NCI-H146 (cell line): ENCODE measurements at regions not wholly inside any gene's neighbourhood (a gene's known extent, or its start where the extent isn't known, plus 50 kb on each side); places are given as distances from the start of the nearest gene placed in this dataset.
"Not testable (repeated sequence)": the region's sequence is repeated elsewhere in the genome, so short reads cannot be mapped to it uniquely, and the experiment has no call there.

Source experiments
- DNase-seq: peaks from one replicate; lab custom pipeline; 2025; lab: John Stamatoyannopoulos, UW

DNA sequence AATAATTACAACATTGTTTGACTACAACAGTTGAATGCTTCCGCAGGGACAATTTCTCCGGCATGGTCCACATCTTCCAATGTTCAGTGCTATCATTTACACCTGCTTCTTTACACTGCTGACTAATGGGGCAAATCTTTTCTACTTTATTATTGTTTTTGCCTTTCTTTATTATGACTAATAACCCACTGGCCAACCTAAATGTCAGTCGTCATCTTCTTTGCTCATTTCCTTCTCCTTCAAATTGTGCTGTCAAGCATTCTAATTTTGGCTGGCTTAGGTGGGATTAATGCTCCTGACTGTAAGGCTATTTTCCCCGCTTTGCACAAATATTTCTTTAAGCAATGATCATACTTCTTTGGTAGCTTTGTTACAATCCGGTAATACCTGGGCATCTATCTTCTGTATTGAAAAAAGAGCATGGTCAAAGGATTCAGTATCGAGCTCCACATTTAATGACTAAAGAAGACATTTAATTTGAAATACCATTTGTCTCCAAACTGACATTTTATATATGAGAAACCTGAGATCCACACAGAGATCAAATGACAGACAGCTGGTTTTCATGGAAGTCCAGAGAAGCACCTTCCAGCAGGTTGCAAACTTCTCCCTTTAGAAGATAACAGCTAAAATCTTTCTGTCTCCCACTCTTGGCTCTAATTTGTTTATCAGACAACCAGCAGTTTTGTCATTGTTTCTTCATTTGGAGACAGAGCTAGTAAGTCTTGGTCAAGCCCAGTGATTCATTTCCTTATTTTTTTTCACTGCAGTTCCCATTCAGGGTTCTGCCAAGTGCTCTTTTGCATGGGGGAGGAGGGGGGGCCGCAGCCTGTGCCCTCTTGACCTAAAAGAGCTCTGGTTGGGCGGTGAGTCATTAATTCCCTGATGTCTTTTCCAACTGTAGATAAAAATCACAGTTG, 132.9 kb downstream of the SOCS6 start:
- DNase-seq, result peak; percentile 28

DNA sequence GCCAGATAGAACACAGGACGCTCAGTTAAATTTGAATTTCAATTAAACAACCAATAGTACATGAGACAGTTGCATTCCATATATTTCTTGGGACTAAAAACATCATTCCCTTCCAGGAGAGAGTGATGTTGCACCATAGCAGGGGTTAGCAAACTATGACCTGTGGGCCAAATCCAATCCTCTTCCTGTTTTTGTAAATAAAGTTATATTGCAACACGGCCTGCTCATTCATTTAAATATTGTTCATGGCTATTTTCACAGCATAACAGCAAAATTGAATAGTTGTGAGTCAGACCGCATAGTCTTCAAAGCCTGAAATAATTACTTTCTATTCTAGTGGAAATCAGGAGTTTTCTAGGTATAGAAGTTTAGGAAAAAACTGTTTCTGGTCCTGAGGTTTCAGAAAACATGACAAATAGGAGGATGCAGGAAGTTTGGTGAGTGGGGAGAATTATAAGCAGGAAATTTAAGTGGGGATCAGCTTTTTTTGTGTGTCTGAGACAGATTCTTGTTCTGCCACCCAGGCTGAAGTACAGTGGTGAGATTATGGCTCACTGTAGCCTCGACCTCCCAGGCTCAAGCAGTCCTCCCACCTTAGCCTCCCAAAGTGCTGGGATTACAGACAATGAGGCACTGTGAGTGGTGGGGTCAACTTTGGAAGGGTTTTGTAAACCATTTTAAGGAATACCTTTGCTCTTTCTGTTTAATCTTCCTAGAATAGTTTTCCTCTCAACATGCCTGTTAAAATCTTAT, 131.5 kb downstream of the SOCS6 start:
- DNase-seq, result no peak

DNA sequence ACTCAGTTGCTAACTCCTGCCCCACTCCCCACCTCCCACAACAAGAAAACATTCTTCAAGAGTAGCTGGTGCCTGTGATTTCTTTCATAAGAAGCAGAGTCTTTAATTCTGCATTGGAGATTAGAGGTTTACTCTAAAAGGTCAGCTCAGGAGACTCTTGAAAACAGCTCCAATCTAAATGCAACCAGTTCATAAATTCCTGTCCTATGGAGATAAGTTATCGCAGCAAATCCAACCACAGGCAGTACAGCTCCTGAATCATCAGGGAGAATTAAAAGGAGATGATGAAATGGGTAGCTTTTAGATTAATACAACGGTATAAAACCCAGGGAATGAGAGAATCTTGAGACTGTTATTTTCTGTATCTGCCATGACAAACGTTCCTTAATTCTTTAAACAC, 130.7 kb downstream of the SOCS6 start:
- DNase-seq, result no peak

DNA sequence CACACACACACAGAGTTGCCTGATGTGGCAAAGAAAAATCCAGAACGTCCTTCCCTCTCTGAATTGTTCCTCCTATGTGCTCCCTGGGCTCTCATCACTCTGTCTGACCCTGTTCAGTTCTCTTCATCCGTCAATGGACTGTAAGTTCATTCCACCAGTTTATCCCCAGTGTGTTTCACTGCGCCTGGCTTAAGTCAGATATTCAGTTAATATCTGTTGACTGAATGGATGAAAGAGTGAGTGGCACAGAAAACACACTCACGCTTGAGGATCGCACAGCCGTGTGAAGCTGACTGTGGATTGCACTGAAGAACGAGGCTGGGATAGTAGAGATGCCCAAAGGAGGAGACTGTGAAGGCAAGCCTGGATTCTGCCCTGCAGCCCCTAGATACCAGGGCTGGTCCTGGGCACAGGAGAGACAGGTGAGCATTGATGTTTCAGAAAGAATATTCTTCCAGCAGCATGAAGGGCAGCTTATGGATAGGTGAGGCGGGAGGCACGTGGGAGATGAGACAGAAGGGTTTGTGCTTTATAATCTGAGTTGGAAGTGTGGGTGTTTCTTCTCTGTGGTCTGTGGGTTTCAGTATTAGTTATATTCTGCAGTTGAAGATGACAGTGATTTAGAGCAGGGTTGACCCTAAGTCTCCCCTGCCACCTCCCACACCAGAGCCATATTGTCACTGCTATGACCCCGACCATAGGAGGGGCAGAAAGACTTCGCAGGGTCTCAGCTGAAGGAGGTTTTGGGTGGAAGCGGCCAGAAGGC, 129.9 kb downstream of the SOCS6 start:
- DNase-seq, result no peak

DNA sequence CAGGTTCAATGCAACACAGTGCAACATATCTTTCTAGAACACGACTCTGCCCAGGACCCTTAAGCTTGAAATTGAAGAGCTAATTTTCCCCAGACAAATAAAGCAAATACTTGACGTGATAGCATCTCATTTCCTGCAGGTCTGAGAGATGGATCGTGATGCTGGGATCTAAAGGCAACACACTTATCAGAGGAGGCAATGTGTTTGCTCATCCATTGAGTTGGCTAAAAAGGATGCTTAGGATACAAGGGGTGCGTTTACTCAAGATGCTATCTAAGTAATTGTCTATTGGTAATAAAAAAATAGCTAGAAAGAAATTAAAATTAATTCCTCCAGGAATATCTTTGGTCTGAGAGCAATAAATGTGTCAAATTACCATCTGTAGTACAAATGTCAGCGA, 129.0 kb downstream of the SOCS6 start:
- DNase-seq, result peak; percentile 79

DNA sequence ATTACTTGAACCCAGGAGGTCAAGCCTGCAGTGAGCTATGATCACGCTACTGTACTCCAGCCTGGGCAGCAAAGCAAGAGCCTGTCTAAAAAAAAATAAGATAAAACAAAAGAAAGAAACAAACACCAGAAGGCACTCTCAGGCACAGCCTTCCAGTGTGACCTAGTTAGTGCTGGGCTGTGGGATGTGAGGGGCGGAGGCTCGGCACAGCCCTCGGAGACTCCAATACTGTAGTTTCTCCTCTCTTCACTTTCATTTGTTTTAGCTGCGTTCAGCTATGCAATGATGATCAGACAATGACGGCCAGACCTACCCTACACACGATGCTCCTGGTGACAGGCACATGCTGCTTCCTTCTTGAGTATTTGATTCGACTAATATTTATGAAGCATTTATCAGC, 127.7 kb downstream of the SOCS6 start:
- DNase-seq, result no peak

DNA sequence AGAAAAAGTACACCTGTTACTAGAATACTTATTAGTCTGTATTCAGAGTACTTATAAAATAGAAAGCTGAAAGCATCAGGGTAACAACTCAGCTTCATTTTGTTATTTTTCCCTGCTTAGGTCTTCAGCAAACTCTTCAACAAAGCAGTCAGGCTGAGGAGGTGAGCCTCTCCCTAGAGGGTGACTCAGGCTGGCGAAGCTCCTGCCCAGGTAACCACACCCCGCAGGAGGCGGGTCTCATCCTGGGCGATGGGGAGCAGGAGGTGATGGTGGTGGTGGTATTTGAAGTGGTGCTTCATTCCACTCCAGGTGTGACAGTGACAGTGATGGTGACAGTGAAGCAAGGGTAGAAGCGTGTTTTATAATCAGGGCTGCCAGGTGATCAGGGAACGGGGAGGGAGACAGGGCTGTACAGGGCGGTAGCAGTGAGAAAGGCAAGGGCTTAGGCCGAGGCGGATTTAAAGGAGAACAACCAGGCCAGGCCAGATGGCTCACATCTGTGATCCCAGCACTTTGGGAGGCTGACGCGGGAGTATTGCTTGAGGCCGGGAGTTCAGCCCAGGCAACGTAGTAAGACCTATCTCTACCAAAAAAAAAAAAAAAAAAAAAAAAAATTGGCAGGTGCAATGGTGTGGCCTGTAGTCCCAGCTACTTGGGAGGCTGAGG, 127.1 kb downstream of the SOCS6 start:
- DNase-seq, result no peak

- no peak for DNase-seq
These were observed 125.6 kb downstream of the SOCS6 start for GRCh38 chr18:70414315-70414900.

GRCh38 chr18:70413455-70413854, 124.6 kb downstream of the SOCS6 start:
- DNase-seq, result no peak

GRCh38 chr18:70411876-70412435, 123.1 kb downstream of the SOCS6 start:
- DNase-seq, result no peak

- DNase-seq, result no peak
These were observed 122.5 kb downstream of the SOCS6 start for GRCh38 chr18:70411307-70411706.

DNA sequence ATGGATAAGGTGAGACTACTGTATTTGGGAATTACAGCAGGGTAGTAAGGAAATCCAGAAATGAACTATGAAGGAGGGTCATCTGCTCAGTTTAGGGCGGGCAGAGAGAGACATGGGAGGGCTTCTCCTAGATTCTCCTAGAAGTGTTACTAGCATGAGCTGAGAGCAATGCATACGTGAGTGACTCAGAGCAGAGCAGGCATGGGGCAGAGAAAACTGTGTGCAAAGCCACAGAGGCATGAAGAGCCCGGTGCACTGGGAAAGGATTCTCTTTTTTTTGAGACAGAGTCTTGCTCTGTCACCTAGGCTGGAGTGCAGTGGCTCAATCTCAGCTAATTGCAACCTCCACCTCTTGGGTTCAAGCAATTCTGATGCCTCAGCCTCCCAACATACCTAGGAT, 116.2 kb downstream of the SOCS6 start:
- DNase-seq, result no peak

DNA sequence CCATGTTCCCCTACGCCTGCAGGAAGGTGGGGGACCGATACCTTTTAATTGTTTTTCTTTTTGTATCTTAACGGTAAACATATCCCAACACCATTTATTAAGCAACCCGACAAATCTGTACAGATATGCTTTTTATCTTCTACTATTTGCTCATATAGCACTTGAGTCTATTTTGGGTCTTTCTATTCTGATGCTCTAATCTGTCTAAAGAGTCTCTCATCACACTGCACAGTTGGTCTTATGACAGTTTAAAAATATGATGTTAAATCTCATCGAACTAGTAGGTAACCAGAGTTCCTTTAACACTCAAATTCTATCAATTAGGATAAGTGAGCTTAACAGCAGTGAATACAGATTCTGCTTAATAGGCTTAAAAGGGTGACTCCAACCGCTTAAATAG, 111.6 kb downstream of the SOCS6 start:
- no peak for DNase-seq

DNA sequence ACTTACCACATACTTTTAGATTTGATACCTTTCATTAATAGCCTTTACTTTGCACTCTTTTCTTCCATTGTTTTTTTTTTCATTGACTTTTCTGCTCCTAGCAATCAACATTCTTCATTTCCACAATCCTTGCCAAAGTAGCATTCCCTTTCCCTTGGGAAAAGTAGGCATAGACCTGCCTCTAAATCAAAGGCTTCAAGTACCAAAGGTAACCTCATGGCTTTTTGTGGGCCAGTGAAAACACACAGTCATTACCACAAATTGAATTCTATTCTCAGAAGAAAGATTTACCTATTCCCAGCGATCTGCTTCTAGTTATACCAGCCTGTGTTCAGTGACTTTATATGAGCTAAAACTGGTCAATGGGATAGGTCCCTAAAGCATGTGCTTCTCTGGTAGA, 109.2 kb downstream of the SOCS6 start:
- no peak for DNase-seq

DNA sequence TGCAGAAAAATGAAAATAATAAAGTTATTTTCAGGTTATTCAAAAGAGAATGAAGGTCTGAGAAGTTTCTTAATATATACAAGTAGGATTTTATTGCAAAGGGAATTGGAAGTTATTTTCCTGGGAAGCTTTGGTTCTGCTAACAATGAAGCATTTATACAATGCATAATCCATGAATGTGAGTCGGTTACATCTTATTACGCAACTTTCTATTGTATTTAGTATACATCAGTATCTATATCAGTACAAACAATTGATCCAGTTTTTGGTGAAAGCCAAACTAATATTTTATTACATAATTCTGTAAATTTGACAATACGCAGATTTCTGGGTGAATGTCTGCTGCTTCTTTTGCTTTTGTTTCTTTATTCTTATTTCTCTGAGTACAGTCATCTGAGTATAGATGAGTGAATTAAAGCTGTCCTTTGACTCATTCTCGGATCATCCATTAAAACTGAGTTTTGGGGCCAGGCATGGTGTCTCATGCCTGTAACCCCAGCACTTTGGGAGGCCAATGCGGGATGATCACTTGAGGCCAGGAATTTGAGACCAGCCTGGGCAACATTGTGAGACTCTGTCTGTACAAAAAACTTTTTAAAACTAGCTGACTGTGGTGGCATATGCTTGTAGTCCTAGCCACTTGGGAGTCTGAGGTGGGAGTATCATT, 108.5 kb downstream of the SOCS6 start:
- no peak for DNase-seq

GRCh38 chr18:70395771-70396170, 106.9 kb downstream of the SOCS6 start:
- not testable (repeated sequence) for DNase-seq

DNA sequence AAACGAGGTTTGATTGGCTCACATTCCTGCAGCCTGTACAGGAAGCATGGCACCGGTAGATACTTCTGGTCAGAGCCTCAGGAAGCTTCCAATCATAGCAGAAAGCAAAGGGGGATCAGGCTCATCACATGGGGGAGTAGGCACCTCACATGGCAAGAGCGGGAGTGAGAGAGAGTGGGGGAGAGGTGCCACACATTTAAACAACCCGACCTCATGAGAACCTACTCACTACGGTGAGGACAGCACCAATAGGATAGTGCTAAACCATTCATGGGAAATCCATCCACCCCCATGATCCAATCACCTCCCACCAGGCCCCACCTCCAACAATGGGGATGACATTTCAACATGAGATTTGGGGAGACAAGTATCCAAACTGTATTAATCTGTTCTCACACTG, 105.8 kb downstream of the SOCS6 start:
- no peak for DNase-seq

GRCh38 chr18:70390371-70391090, 101.7 kb downstream of the SOCS6 start:
- DNase-seq, result no peak

GRCh38 chr18:70389036-70389435, 100.2 kb downstream of the SOCS6 start:
- DNase-seq, result not testable (repeated sequence)

DNA sequence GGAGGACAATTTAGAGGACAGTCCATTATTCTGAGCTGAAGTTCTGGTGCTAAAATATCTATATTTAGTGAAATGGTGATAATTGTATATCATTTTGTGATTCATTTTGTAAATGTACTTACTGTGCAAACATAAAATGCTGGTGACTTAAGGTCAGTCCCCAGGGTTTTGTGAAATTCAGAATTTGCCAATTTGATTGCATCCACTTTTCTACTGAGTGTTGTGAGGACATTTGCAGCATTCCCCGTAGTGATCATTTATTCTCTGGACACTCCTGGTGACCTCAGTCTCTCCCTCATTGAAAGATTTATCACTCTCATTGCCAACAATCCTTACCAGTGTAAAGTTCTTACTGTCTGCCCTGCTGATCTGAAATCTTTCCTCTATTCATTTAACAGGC, 98.2 kb downstream of the SOCS6 start:
- no peak for DNase-seq
